Heart right ventricle (tissue), 16 donors: ENCODE measurements at regions not wholly inside any gene's neighbourhood (a gene's known extent, or its start where the extent isn't known, plus 50 kb on each side); places are given as distances from the start of the nearest gene placed in this dataset.

ENCODE experiments used
- ATAC-seq, 8 donors: fragments of 200-7000 bp; cut with Tn5 transposase; one replicate each; pipeline ENCODE4 v1.9.1; 2020; ENCODE audit warnings: mild to moderate bottlenecking in 8 of 8, moderate library complexity in 8 of 8, moderate number of reproducible peaks in 1 of 8
- DNase-seq, 2 donors: peaks; one replicate each; pipeline ENCODE4 v3.0.0-alpha.2; 2020
- H3K27ac ChIP-seq, 10 donors: fragments of 200-600 bp; sonication (generic) in 2 of 10; one replicate each; pipeline versions ENCODE4 v1.5.0 to v1.8.0; 2020 to 2022; ENCODE audit warnings: mild to moderate bottlenecking in 3 of 10
- H3K27me3 ChIP-seq, 7 donors: fragments of 200-600 bp; one replicate each; pipeline ENCODE4 v1.8.0; 2021 to 2022; ENCODE audit warnings: mild to moderate bottlenecking in 2 of 7
- H3K36me3 ChIP-seq, 9 donors: fragments of 200-600 bp; sonication (generic) in 1 of 9; one replicate each; pipeline versions ENCODE4 v1.5.0 to v1.8.0; 2020 to 2022; ENCODE audit warnings: mild to moderate bottlenecking in 2 of 9
- H3K4me1 ChIP-seq, 9 donors: fragments of 200-600 bp; sonication (generic) in 1 of 9; one replicate each; pipeline versions ENCODE4 v1.5.0 to v1.8.0; 2020 to 2022; ENCODE audit warnings: mild to moderate bottlenecking in 4 of 9
- H3K4me3 ChIP-seq, 10 donors: fragments of 200-600 bp; sonication (generic) in 2 of 10; one replicate each; pipeline versions ENCODE4 v1.5.0 to v1.8.0; 2020 to 2022; ENCODE audit warnings: mild to moderate bottlenecking in 7 of 10, moderate library complexity in 2 of 10
- H3K9me3 ChIP-seq, 11 donors: fragments of 200-600 bp in 10 of 11; sonication (generic) in 2 of 11; one replicate each; pipeline versions ENCODE4 v1.5.0 to v1.8.0; 2013 to 2022; ENCODE audit warnings: mild to moderate bottlenecking in 2 of 11, control low read depth in 1 of 11, moderate library complexity in 1 of 11
- CTCF ChIP-seq, 9 donors: fragments of 200-600 bp; sonication (generic) in 2 of 9; IDR thresholded peaks; one replicate each; pipeline versions ENCODE4 v1.5.0 to v1.8.0; 2021 to 2022; ENCODE audit warnings: antibody characterized with exemption in 9 of 9, mild to moderate bottlenecking in 5 of 9, moderate library complexity in 1 of 9
- WGBS, 2 donors: extraction: QIAGEN DNeasy Blood & Tissue Kit; methylation state at CpG; one replicate each; pipeline ENCODE4 v1.1.7; 2013; ENCODE audit warnings: inconsistent platforms in 1 of 2; 5-methylcytosine and 5-hydroxymethylcytosine counted together
- intact Hi-C, 10 donors: fragments of 100-400 bp; cut with DNase I; formaldehyde crosslinking; loops; one replicate each; pipeline versions ENCODE4 v1.11.1 to v1.14.2; 2022
- donor health status: Arrhythmogenic right ventricular cardiomyopathy.
- donor health status: ischemic (EF 13 %, LVEDD 7.1; RV severe dilation, severe dysfunction).
- donor health status: healthy with polysubstance abuse.
- donor health status: DM: no; HTN: yes; CAD: no.
- donor health status: DM: no; HTN: no; CAD: no.
- donor health status: ischemic (EF 25% LVEDD 6.9; RV normal size, moderate dysfunction).
- donor health status: ischemic (EF 25% LVEDD 5.7; RV mildly dilated, moderate dysfunction).
- donor health status: healthy.
- donor health status: DM: yes; HTN: yes; CAD: no.
- donor health status: Ischemic cardiomyopathy.
- donor health status: ischemic (EF 35%, LVEDD 5.7; RV mildly dilated, moderate dysfunction).
- donor health status: nonischemic (EF 11% LVEDD 7.7; RV severe dilation, severe dysfunction).
- donor health status: DM: yes; HTN: yes; CAD: no.
- donor health status: PGD.
- donor health status: ischemic (EF 29% LVEDD 5.4; RV normal size, mild dysfunction).
- donor health status: nonischemic (EF 23%, LVEDD 6.1; RV moderate dilation, normal function).

GRCh38 chr2:235191978-235192377 lies 240.2 kb downstream of the SH3BP4 start:
- Histone ChIP-seq H3K36me3 (no peaks in the 10 kb centered on the region), H3K27me3 (peaks cover 0 to 36% (median 0%) of the 10 kb centered on the region in 7 donors), H3K4me1 (no peaks in the 10 kb centered on the region), H3K9me3 (peaks cover 0 to 5% (median 0%) of the 10 kb centered on the region in 11 donors), H3K4me3 (peak overlapping the region in 3 of 10 donors; percentile 1 to 13 (median 11)), H3K27ac (no peak overlapping the region)
- ATAC-seq (peak in 3 of 8 donors; percentile 42 to 55 (median 53)), DNase-seq (no peak)
- 61 to 67% methylated on average over 15 of the region's 15 CpGs for WGBS, 2 donors
- no peak for TF ChIP-seq CTCF (IDR thresholded peaks at IDR 0.05)
- intact Hi-C loops = no loop called here

GRCh38 chr2:235194351-235194750 lies 242.5 kb downstream of the SH3BP4 start:
- peaks cover 0 to 34% (median 5%) of the 10 kb centered on the region in 7 donors for H3K27me3 ChIP-seq
- DNase-seq (no peak), ATAC-seq (no peak)
- WGBS, 2 donors = 82 to 84% methylated on average over 2 of the region's 2 CpGs
- no peaks in the 10 kb centered on the region for H3K9me3 ChIP-seq
- intact Hi-C loops = no loop called here
- no peaks in the 10 kb centered on the region for H3K4me1 ChIP-seq
- TF ChIP-seq CTCF (IDR thresholded peaks at IDR 0.05) = no peak
- H3K4me3 ChIP-seq = no peak overlapping the region
- H3K36me3 ChIP-seq = no peaks in the 10 kb centered on the region
- no peak overlapping the region for H3K27ac ChIP-seq

GRCh38 chr2:235194836-235195235 lies 243.0 kb downstream of the SH3BP4 start:
- ATAC-seq (no peak), DNase-seq (no peak)
- Histone ChIP-seq H3K27ac (no peak overlapping the region), H3K4me3 (no peak overlapping the region), H3K4me1 (no peaks in the 10 kb centered on the region), H3K9me3 (no peaks in the 10 kb centered on the region), H3K36me3 (no peaks in the 10 kb centered on the region), H3K27me3 (peaks cover 0 to 30% (median 5%) of the 10 kb centered on the region in 7 donors)
- WGBS, 2 donors = 58 to 85% methylated on average over 3 of the region's 3 CpGs
- no peak for TF ChIP-seq CTCF (IDR thresholded peaks at IDR 0.05)
- intact Hi-C loops = no loop called here

- no peak overlapping the region for H3K4me3 ChIP-seq
- DNase-seq (no peak), ATAC-seq (no peak)
- H3K9me3 ChIP-seq = no peaks in the 10 kb centered on the region
- intact Hi-C loops = no loop called here
- WGBS, 2 donors = 91 to 92% methylated on average over 5 of the region's 5 CpGs
- H3K27me3 ChIP-seq = peaks cover 0 to 30% (median 5%) of the 10 kb centered on the region in 7 donors
- H3K36me3 ChIP-seq = no peaks in the 10 kb centered on the region
- TF ChIP-seq CTCF (IDR thresholded peaks at IDR 0.05) = no peak
- H3K27ac ChIP-seq = no peak overlapping the region
- H3K4me1 ChIP-seq = no peaks in the 10 kb centered on the region
These were observed 244.1 kb downstream of the SH3BP4 start for GRCh38 chr2:235195921-235196320.
